Astrocyte (in vitro differentiated cells and primary cell): ENCODE measurements at regions not wholly inside any gene's neighbourhood (a gene's known extent, or its start where the extent isn't known, plus 50 kb on each side); places are given as distances from the start of the nearest gene placed in this dataset.

Experiments used
- DNase-seq: peaks from one replicate; pipeline ENCODE4 v3.0.0-alpha.2; 2010; ENCODE audit warnings: low read depth
- FAIRE-seq: peaks from 2 replicates; lab custom pipeline; 2011; peaks lifted over from hg19 to GRCh38; lab: Jason Lieb, UNC
- H2AFZ ChIP-seq: 2 replicates; pipeline ENCODE4 v1.6.0; 2012; ENCODE audit warnings: low read depth, low read length, inconsistent platforms
- H3K27ac ChIP-seq: 2 replicates; pipeline ENCODE4 v1.5.1; 2011; ENCODE audit warnings: low read depth, low read length, inconsistent platforms
- H3K27me3 ChIP-seq: 2 replicates; pipeline ENCODE4 v1.6.0; 2011; ENCODE audit warnings: low read length, inconsistent platforms; ENCODE audit not compliant: insufficient read depth
- H3K36me3 ChIP-seq: 2 replicates; pipeline ENCODE4 v1.5.1; 2011; ENCODE audit warnings: low read length, inconsistent platforms; ENCODE audit not compliant: insufficient read depth
- H3K4me1 ChIP-seq: 2 replicates; pipeline ENCODE4 v1.5.1; 2011; ENCODE audit warnings: low read length, inconsistent platforms; ENCODE audit not compliant: insufficient read depth
- H3K4me2 ChIP-seq: 2 replicates; pipeline ENCODE4 v1.6.0; 2012; ENCODE audit warnings: low read length, inconsistent platforms
- H3K4me3 ChIP-seq: 2 replicates; pipeline ENCODE4 v1.5.1; 2011; ENCODE audit warnings: low read depth, mild to moderate bottlenecking, low read length, inconsistent platforms; ENCODE audit not compliant: insufficient read depth
- H3K79me2 ChIP-seq: 2 replicates; pipeline ENCODE4 v1.6.0; 2012; ENCODE audit warnings: mild to moderate bottlenecking, low read length, inconsistent platforms; ENCODE audit not compliant: insufficient read depth
- H3K9ac ChIP-seq: 2 replicates; pipeline ENCODE4 v1.6.0; 2012; ENCODE audit warnings: mild to moderate bottlenecking, low read length, inconsistent platforms
- H3K9me3 ChIP-seq: 2 replicates; pipeline ENCODE4 v1.5.1; 2012; ENCODE audit warnings: low read depth, mild to moderate bottlenecking, low read length, inconsistent platforms; ENCODE audit not compliant: insufficient read depth
- H4K20me1 ChIP-seq: 2 replicates; pipeline ENCODE4 v1.6.0; 2012; ENCODE audit warnings: low read length, inconsistent platforms; ENCODE audit not compliant: insufficient read depth
- H3K27ac Mint-ChIP-seq: one replicate; pipeline ENCODE4 v1.8.0; 2021; ENCODE audit warnings: mild to moderate bottlenecking, mixed read lengths; ENCODE audit not compliant: unreplicated experiment
- H3K27me3 Mint-ChIP-seq: one replicate; pipeline ENCODE4 v1.8.0; 2021; ENCODE audit warnings: low read depth, mixed read lengths; ENCODE audit not compliant: unreplicated experiment
- H3K36me3 Mint-ChIP-seq: one replicate; pipeline ENCODE4 v1.8.0; 2021; ENCODE audit warnings: low read depth, mixed read lengths; ENCODE audit not compliant: unreplicated experiment
- H3K4me1 Mint-ChIP-seq: one replicate; pipeline ENCODE4 v1.8.0; 2021; ENCODE audit warnings: low read depth, mixed read lengths; ENCODE audit not compliant: unreplicated experiment
- H3K4me3 Mint-ChIP-seq: one replicate; pipeline ENCODE4 v1.8.0; 2021; ENCODE audit warnings: mild to moderate bottlenecking, moderate library complexity, mixed read lengths; ENCODE audit not compliant: unreplicated experiment
- H3K9me3 Mint-ChIP-seq: one replicate; pipeline ENCODE4 v1.8.0; 2021; ENCODE audit warnings: mild to moderate bottlenecking, mixed read lengths; ENCODE audit not compliant: unreplicated experiment
- CTCF ChIP-seq: IDR thresholded peaks from 2 replicates; pipeline ENCODE4 v1.5.1; 2011; ENCODE audit warnings: low read depth, mild to moderate bottlenecking, inconsistent platforms, low read length, moderate library complexity; ENCODE audit not compliant: insufficient read depth
- EZH2 ChIP-seq: IDR thresholded peaks from 2 replicates; pipeline ENCODE4 v1.6.1; 2012; ENCODE audit warnings: mild to moderate bottlenecking, low read length, inconsistent platforms; ENCODE audit not compliant: insufficient read depth

DNA sequence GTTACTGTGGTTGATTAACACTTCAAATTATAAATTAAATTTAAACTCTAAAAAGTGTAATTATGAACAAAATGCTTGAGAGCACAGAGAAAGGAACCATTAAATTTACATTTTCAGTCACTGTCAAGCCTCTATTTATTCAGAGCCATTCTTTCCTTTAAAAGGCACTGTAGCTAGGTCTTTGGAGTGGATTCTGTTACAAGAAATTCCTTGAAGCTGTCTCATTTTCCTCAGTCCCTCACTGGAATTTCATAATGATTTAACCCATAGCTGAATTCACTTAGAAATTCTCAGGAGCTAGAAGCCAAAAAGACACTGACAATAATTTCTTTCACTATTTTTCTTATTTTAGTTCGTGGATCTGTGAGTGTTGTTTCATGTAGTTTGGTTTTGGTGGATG lies 81.2 kb upstream of the TCF12 start:
- Histone ChIP-seq H3K9me3 (no peaks in the 10 kb centered on the region), H3K79me2 (no peaks in the 10 kb centered on the region), H3K4me3 (no peak overlapping the region), H4K20me1 (no peaks in the 10 kb centered on the region), H3K27me3 (no peaks in the 10 kb centered on the region), H3K27ac (no peak overlapping the region), H3K4me1 (peaks cover 5% of the 10 kb centered on the region), H3K36me3 (no peaks in the 10 kb centered on the region), H2AFZ (no peak overlapping the region), H3K9ac (no peak overlapping the region), H3K4me2 (peak overlapping the region; percentile 16)
- peak; percentile 81 for FAIRE-seq
- no peaks in the 10 kb centered on the region for H3K36me3 Mint-ChIP-seq
- TF ChIP-seq EZH2 = no peak
- no peak for TF ChIP-seq CTCF
- H3K27ac Mint-ChIP-seq = peak overlapping the region; percentile 58
- peak; percentile 69 for DNase-seq
- peaks cover 27% of the 10 kb centered on the region for H3K4me1 Mint-ChIP-seq
- H3K9me3 Mint-ChIP-seq = peaks cover 2% of the 10 kb centered on the region
- H3K4me3 Mint-ChIP-seq = no peak overlapping the region
- H3K27me3 Mint-ChIP-seq = peaks cover 1% of the 10 kb centered on the region

DNA sequence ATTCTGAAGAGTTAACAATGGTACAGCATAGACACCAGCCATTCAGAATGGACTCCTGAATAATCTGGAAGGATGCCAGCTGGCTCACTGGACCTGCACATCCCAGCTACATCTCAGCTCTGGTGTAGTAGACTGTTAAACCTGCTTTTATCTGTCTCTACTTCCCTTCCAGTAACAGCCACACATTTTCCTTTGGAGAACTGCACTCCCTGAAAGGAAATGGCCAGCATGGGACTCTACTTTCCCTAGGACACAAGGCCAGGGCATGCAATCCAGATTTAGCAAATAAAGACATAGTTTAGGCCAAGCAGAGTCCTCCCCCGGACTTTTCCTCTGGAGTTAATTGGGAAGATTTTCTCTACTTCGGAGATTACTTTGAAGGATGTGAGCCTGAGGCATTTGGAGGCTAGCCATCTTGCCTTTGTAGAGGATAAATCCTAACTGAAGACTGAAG lies 82.7 kb upstream of the TCF12 start:
- no peaks in the 10 kb centered on the region for H3K9me3 ChIP-seq

More for the DNA sequence above, 82.7 kb upstream of the TCF12 start:
- no peak for DNase-seq
- no peak overlapping the region for H3K4me3 Mint-ChIP-seq
- H3K27ac ChIP-seq = no peak overlapping the region
- peaks cover 27% of the 10 kb centered on the region for H3K4me1 Mint-ChIP-seq
- no peak for TF ChIP-seq EZH2
- TF ChIP-seq CTCF = no peak
- peaks cover 2% of the 10 kb centered on the region for H3K9me3 Mint-ChIP-seq
- no peak for FAIRE-seq
- no peak overlapping the region for H3K4me3 ChIP-seq
- no peak overlapping the region for H3K4me2 ChIP-seq
- H3K36me3 Mint-ChIP-seq = no peaks in the 10 kb centered on the region
- no peak overlapping the region for H3K9ac ChIP-seq
- H2AFZ ChIP-seq = no peak overlapping the region
- peaks cover 5% of the 10 kb centered on the region for H3K27me3 Mint-ChIP-seq
- no peaks in the 10 kb centered on the region for H3K79me2 ChIP-seq
- no peaks in the 10 kb centered on the region for H3K36me3 ChIP-seq
- H3K4me1 ChIP-seq = peaks cover 5% of the 10 kb centered on the region
- H3K27ac Mint-ChIP-seq = no peak overlapping the region
- no peaks in the 10 kb centered on the region for H3K27me3 ChIP-seq
- H4K20me1 ChIP-seq = no peaks in the 10 kb centered on the region
